A172 (cell line): ENCODE measurements at regions not wholly inside any gene's neighbourhood (a gene's known extent, or its start where the extent isn't known, plus 50 kb on each side); places are given as distances from the start of the nearest gene placed in this dataset.

Source experiments
- DNase-seq: peaks from one replicate; pipeline ENCODE4 v3.0.0-alpha.2; 2015; ENCODE audit warnings: low spot score

DNA sequence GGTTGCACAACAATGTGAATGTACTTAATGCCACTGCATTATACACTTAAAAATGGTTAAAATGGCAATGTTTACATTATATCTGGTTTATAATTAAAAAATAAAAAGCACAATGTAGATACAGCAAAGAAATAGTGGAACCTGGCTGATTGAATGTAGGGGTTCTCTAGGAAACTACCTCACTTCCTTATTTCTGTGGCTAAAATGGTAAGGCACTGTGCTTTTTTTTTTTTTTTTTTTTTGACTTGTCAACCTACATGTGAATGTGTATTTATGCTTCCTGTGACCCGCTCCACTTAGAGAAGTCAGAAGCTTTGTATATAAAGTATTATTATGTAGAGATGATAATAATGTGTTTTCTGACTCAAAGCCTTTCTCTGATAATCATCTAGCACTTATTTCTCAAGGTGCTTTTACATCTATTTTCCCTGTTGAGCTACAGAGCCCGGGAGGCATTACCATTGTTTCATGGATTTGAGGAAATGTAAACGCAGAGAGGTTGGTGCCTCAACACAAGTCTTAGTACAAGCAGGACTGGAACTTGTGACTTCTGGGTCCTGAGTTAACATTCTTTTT, 55.0 kb downstream of the SOX4 start:
- no peak for DNase-seq

DNA sequence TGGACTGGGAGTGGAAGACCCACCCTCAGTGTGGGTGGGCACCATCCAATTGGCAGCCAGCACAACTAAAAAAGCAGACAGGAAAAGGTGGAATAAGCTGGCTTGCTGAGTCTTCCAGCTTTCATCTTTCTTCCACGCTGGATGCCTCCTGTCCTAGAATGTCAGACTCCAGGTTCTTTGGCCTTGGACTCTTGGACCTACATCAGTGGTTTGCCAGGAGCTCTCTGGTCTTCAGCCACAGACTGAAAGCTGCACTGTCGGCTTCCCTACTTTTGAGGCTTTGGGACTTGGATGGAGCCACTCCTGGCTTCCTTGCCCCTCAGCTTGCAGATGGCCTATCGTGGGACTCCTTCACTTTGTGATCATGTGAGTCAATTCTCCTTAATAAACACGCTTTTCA, 59.8 kb downstream of the SOX4 start:
- no peak for DNase-seq

DNA sequence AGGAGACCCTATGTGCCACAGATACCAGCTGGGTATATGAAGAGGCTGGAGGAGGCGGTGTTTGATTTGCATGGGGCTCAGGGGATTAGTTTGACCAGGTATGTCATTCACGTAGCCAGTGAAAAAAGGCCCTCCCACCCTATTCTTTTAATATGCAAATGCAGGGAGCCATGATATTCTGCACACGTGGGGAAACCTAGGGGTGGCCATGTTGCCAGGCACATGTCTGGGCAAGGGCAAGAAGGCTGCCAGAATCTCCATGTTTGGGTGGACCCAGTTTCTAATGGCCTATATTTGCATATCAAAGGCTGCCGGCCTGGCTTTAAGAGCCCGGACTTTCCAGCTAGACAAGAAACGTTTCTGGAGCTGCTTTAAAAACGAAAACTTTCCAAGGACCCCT, 60.4 kb downstream of the SOX4 start:
- no peak for DNase-seq

DNA sequence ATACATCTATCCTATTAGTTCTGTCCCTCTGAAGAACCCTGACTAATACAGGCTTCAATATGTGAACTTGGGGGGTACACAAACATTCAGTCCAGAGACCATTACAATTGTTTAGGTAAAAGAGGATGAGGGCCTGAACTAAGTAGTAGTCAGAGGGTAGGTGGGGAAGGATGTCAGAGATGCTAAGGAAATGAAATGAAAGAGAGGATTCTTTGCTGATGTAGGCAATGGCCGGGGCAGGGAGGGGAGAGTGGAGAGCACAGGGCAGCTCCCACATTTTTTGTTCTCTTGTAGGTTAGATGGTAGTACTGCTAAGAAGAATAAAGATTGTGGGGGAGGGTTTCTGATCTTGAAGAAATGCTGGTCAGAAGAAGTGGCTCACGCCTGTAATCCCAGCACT, 60.8 kb downstream of the SOX4 start:
- no peak for DNase-seq

DNA sequence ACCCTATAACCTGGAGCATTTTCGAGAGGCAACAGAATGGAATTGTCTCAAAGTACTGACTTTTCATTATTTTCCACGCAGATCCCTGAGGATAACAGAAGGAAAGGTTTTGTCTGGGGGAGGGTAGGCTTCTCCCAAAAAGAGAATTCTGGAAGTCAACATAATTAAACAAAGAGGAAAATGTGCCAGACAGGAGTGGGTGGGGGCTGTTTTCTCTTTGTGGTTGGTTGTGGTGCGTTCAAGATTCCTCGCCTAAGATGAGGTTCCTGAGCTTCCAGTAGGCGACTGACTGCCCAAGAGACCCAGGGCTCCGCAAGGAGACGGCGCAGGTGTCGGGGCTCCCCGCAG, 70.4 kb downstream of the SOX4 start:
- DNase-seq: no peak

DNA sequence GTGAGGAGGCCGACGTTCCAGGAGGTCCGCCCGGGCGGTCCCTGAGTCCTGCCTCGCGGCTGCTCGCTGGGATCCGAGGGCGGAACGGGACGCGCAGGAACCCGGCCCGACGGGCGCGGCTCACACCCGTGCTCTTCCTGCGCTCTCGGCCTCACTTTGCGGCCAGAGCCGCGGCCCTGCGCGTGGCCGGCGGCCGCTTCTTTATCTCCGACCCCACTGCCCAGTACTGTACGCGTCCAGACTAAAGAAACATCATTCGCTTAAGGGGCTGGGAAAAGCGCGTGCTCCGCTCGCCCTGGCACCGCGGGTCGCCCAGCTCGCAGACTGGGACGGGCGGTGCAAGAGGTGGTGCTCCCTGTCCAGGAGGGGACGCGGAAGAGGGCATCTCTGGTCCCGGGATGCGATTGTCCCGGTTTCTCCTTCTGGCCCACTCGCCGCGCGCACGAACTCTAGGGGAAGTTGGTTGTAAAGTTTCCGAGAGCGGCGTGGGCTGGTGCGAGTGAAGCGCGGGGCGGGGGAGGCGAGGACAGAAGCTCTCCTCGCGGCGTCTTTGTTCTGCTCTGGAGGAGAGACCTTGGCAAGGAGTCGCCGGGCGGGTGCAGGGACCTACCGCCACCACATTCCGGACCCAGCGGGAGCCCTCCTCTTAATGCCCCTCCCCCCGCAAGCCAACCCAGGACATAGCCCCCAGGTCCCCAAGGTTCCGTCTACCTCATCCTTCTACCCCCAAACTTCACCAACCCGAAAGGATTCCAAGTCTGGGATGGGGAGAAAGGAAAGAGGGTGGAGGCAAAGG, 71.0 kb downstream of the SOX4 start:
- DNase-seq: peak; percentile 20

DNA sequence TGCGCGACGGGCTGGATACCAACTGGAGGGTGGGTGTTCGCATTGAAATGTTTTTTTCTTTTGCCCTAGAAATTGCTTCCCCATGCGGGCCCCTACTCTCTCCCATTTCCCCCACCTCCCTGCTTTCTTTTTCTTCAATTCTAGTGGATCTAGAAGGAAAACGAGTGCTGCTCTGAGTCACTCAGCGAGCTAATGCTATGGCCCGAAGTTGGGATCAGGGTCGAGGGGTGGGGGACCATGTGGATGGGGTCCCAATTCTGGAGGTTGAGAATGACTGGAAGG, 71.5 kb downstream of the SOX4 start:
- no peak for DNase-seq

DNA sequence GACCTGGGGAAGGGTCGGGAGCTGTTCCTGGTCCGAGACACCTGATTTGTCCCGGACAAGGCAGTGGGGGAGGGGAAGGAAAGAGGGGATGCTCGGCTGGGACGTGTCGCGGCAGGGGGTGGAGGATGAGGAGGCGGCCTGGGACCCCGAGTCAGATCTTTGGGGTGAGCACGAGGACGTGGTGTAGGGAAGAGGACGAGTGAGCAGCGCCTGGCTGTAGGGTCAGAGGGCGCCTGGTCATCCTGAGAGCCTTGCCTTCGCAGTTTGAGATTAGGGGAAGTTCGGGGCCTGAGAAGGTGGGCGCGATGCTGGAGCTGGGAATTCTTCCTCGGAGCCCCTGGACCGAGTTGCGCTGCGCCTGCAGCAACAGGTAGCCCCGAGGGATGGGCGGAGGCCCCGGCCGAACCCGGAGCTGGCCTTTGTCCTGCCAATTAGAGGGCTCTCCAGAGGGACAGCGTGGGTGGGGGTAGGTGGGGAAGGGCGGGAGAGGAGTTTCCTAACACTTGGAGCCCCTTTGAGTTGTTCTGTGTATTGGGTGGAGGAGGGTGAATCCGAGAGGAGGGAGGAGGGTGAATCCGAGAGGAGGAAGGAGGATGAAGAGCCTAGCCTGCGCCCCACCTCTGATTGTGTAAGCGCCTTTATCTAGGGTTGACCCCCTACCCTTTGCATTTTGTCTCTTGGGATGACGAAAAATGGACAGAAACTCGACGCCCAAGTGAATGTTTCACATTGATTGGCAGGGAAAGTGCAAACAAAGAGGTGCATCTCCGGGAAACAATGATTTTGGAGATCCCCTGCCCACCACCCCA, 72.0 kb downstream of the SOX4 start:
- no peak for DNase-seq

DNA sequence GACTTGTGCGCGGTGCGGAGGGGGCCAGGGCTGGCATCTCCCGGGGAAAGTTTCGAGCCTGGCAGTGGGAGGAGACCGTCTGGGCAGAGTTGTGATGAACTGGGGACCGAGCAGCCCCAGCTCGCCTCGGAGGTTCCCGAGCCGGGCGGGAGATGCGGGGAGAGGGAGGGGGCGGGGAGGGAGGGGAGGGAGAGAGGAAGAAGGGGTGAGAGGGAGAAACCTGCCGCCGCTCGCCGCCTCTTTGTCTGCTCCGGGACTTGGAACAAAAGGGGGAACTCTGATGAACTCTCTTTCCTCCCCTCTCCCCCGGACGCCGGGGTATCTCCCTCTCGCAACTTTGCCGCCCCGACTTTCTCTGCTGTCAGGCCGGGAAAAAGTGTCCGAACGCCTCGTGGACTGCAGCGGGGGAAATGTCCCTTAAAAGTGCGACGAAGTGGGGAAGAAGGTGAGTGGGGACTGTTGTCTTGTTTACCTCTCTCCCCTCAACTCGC, 72.7 kb downstream of the SOX4 start:
- peak; percentile 18 for DNase-seq

DNA sequence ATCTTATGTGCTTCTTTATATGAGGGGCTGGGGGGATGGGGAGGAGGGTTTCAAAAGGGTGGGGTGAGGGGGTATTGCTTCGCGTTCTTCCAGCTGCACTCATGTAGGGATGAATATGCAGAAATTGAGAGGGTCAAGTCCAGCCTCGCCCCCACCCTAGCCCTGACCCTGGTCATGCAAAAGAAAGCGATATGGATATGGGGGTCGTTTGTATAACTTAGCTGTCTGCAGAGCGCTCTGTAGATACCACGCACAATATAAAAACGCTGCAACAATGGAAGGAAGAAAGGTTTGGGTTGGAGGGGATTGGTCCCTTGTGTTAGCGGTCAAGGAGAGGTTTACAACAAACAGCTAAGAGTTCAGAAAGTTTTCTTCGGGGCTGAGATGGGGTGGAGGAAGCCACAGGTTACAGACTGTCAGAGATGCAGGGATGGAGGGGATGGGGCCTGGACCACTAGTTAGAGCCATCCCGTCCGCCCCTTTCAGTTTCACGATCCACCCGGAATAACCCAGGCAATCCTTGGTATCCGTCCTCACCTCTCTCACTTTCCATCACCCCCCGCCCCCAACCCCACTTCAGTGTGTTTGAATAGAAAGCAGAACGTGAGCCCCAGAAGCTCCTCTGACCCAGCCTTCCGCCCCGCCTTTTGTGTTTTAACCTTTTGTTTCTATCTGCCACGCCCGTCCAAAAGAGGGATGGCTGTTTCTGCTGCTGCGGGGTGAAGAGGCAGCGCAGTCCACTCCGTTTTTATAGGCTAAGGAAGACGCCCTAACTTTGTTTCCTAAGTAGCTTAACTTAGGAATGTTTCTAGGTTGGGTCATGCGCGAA, 73.5 kb downstream of the SOX4 start:
- DNase-seq: peak; percentile 29

DNA sequence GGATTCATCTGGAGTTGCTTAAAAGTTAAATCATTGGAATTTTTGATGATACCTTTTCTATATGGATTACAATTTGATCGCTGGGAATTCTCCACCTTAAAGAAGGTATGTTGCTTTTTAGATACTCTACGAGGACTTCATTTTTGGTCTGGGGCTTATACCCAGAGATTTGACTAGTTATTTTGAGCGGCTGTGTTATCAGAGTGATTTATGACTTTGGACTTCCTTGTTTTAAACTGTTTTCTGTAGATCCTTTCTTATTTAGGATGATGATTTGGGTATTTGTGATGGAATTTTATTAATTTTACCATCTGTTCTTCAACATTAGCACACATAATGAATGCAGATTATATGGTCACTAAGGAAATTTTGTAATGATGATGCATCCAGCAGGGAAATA, 75.2 kb downstream of the SOX4 start:
- no peak for DNase-seq

DNA sequence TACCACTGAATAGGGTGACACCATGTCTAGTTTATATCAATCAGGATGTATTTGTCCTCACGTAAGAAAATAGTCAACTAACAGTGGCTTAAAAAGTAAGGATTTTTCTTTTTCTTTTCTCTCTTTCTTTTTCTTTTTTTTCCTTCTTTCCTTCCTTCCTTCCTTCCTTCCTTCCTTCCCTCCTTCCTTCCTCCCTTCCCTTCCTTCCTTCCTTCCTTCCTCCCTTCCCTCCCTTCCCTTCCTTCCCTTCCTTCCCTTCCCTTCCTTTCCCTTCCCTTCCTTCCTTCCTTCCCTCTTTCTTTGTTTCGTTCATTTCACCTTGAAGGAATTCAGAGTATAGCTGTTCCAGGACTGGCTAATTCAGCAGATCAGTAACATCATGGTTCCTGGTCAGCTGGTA, 83.2 kb downstream of the SOX4 start:
- DNase-seq: no peak

DNA sequence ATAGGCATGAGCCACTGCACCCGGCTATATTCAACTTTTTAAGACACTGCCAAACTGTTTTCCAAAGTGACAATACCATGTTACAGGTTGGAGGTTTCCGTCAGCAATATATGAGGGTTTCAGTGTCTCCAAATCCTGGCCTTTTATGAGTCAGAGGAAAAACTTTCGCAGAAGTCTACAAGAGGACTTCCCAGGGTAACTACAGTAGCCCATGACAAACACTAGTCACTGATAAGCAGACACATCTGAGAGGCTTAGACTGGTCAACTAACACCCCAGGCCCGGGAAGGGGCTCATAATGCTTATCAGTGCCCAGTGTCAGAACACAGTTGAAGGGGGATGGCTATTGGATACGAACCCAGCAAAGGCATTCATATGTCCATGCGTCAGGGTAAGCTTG, 85.4 kb downstream of the SOX4 start:
- peak; percentile 91 for DNase-seq

DNA sequence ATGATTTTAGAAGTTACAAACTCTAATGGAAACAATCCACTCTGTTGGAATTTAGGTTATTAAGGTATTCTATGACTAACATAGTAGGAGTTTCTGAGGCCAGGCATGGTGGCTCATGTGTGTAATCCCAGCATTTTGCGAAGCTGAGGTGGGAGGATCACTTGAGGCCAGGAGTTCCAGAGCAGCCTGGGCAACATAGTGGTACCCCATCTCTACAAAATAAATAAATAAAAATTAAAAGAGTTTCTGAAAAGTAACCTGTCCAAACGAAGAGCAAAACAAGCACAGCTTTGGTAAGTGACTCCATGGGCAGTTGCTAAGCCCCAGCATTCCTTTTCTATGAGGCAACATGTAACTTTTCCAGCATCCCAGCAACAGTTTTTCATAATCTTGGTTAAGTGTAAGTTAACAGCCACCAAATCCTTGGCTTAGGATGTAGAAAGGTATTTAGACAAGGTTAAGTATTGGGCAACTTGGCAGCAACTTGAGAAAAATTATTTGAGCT, 86.3 kb downstream of the SOX4 start:
- peak; percentile 70 for DNase-seq

DNA sequence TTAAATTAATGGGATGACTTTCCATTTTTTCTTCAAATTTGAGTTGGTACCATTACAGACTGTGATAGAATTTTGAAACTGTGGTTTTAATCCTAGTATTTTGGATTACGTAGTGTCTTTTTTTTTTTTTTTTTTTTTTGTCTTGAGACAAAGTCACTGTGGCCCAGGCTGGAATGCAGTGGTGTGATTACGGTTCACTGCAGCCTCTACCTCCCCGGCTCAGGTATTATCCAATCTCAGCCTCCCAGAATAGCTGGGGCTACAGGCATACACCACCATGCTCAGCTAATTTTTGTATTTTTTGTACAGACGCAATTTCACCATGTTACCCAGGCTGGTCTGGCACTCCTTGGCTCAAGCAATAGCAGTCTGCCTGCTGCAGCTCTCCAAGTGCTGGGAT, 87.1 kb downstream of the SOX4 start:
- no peak for DNase-seq

DNA sequence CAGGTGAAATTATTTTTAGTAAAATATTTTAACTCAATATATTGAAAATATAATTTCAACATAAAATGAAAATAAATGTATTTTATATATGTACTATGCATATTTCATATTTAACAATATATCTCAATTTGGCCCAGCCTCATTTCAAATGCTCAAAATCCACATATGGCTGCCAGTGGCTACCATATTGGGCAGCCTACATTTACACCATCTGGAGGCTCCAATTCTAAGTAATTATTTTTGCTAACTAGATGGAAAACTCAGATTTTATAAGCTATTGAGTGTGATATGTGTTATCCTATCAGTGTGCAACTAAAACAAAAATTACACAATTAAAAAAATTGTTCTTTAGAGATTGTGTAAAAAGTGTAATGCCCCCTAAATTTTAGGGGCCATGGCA, 96.9 kb downstream of the SOX4 start:
- DNase-seq: no peak

DNA sequence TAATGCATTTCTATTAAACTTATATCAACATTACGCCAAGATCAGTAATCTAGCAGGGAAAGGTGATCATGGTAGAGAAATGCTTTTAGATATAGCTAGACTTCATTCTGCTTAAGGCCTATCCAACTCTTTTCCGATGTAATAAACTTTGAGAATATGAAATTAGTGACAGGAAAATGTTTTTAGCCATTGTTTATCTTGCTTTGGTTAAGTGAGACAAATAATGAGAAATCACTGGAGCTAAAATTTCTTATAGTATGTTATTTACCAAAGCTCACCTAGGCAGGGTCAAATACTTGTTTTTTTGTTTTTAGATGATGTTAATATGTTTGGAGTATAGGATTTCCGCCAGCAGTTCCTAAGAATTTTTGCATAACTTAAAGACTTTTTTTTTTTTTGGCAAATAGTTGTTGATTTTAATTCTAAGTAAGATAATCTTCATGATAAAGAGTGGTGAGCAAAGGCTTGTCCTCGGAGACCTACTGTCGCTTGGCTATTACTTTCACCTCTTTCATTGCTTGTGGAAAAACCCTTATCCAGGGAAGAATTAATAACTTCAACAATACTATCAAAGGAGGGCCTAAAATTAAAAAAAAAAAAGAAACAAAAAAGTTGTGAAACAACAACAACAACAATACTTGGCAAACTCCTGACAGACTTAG, 98.3 kb downstream of the SOX4 start:
- no peak for DNase-seq

DNA sequence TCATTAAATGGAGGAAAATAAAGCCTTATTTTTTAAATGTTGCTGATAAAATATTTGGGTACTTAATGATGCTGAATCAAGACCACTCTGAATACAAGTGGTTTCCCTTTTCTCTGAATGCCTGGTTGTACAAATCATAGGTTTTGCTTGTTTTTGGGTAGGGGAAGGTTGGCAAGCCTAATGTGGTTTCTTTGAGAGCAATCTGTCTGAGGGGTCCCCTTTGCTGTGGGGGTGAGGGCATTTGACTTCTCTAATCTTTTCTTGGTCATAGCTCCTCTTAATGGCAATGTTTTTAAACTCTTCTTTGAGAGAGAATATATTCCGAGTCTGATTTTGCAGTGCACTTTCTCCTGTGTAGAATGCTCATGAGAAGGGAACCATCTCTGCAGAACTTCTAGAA, 99.2 kb downstream of the SOX4 start:
- no peak for DNase-seq

DNA sequence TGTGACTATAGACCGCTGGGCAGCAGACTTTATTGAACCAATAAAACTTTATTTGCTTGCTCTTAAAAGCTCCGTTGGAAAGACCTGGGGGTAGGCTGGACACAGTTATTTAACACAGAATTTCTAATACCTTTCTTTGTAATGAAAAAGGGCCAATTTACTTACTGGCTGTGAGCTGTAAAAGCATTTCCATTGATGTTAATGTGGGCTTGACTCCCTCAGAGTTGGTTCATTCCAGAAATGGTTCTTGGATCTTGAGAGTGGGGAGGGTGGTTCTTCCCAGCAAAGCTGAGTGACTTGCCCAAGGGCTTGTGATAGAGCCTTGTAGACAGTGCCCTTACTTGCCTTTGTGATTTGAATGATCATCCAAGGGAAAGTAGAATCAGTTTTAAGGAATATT, 100.6 kb downstream of the SOX4 start:
- DNase-seq: no peak

DNA sequence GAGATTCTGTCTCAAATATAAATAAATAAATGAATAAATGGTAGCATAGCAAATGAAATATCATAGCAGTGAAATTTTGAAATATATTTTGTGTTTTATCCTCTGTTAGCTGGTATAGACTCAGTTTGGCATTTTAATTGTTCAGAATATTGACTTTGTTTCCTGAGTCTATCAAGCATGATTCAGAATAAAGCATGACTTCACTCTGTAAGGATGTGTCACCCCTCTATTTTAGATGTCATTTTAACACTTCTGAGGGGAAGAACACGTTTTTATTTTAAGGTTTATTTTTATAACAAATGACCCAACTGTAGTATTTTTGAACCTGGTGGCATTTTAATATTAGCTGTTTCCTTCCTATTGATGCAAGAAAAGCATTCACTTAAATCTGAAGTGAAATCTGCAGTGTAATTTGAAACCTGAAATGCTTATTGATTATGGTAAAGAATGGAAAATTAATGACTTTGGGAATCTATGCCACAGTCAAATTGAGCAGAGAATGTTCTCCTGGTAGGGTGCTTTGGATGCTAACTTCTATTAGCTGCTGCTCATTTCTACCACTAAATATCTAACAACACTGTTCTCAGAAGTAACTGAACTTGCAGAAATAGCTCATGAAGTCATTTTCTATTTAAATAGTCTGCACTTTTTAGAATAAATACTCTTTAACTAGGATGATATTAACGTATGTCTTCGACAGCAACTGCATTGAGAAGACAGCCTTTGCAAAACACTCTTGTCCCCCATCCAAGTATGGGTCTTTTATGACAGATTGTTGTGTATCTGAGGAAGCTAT, 114.2 kb downstream of the SOX4 start:
- DNase-seq: no peak

DNA sequence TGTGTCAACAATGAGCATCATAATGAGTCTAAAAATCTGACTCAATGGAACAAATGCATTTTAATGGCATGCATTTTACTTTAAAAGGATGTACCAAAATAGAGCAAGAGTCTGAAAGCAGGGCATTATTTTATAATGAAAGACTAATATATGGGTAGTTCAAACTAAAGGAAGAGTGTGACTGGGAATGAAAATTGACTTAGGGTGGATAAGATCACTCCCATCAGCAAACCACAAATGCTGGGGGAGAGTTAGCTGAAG, 114.7 kb downstream of the SOX4 start:
- DNase-seq: no peak
